GM12878 (cell line): ENCODE measurements at regions not wholly inside any gene's neighbourhood (a gene's known extent, or its start where the extent isn't known, plus 50 kb on each side); places are given as distances from the start of the nearest gene placed in this dataset.

Source experiments
- ATAC-seq: fragments of 200-7000 bp; cut with Tn5 transposase; 3 replicates; pipeline ENCODE4 v1.9.1; 2020; ENCODE audit warnings: mild to moderate bottlenecking, moderate library complexity
- BruUV-seq: library from RNA; stranded (reverse); fragments of 400-500 nt; replicated peaks from 2 replicates; lab custom pipeline; 2021; lab: Mats Ljungman, UMichigan
- CTCF ChIA-PET: fragments of 300-600 bp; sonication (Branson Sonifier 250); formaldehyde crosslinking; extraction: SDS; loops from one replicate; lab custom pipeline; 2021; ENCODE audit warnings: inconsistent platforms; lab: Yijun Ruan, JAX
- POLR2A ChIA-PET: fragments of 350-600 bp; formaldehyde crosslinking; extraction: SDS; loops from one replicate; lab custom pipeline; 2021; ENCODE audit warnings: inconsistent platforms; lab: Charles Lee
- RAD21 ChIA-PET: fragments of 300-600 bp; sonication (Branson Sonifier 250); formaldehyde crosslinking; loops from one replicate; lab custom pipeline; 2023; ENCODE audit warnings: antibody characterized with exemption; ENCODE audit not compliant: unreplicated experiment; lab: Charles Lee
- SMC1A ChIA-PET: fragments of 300-600 bp; sonication (Branson Sonifier 250); formaldehyde crosslinking; loops from one replicate; lab custom pipeline; 2023; ENCODE audit not compliant: unreplicated experiment, uncharacterized antibody; lab: Charles Lee
- DNase-seq: peaks from one replicate; pipeline ENCODE4 v3.0.0-alpha.2; 2011; ENCODE audit warnings: low read depth, low spot score
- FAIRE-seq: peaks from 3 replicates; lab custom pipeline; 2011; peaks lifted over from hg19 to GRCh38; lab: Jason Lieb, UNC
- H2AFZ ChIP-seq: 2 replicates; pipeline ENCODE4 v1.6.0; 2011; ENCODE audit warnings: low read depth, low read length, control low read depth; ENCODE audit not compliant: control insufficient read depth
- H3K27ac ChIP-seq: 2 replicates; pipeline ENCODE4 v1.5.1; 2011; ENCODE audit warnings: control low read depth; ENCODE audit not compliant: control insufficient read depth, insufficient read depth
- H3K27me3 ChIP-seq, 2 experiments: replicated peaks in 1 of 2; 2 replicates each; pipeline versions ENCODE4 v1.6.0 to v1.6.1; 2011; ENCODE audit warnings: low read length in 1 of 2; ENCODE audit not compliant: control insufficient read depth in 2 of 2, insufficient read depth in 2 of 2
- H3K36me3 ChIP-seq, 2 experiments: 2 replicates each; pipeline ENCODE4 v1.5.1; 2011; ENCODE audit warnings: low read length in 1 of 2; ENCODE audit not compliant: control insufficient read depth in 2 of 2, insufficient read depth in 2 of 2
- H3K4me1 ChIP-seq: 2 replicates; pipeline ENCODE4 v1.6.1; 2011; ENCODE audit warnings: mild to moderate bottlenecking, low read length, moderate library complexity, mixed read lengths; ENCODE audit not compliant: control insufficient read depth, insufficient read depth
- H3K4me2 ChIP-seq: 2 replicates; pipeline ENCODE4 v1.6.0; 2011; ENCODE audit warnings: control low read depth; ENCODE audit not compliant: control insufficient read depth, insufficient read depth
- H3K4me3 ChIP-seq: fragments of 200-600 bp; sonication (generic); 2 replicates; pipeline ENCODE4 v1.5.1; 2016
- H3K79me2 ChIP-seq: 2 replicates; pipeline ENCODE4 v1.6.0; 2011; ENCODE audit warnings: low read length; ENCODE audit not compliant: control insufficient read depth, insufficient read depth
- H3K9ac ChIP-seq: 2 replicates; pipeline ENCODE4 v1.8.0; 2011; ENCODE audit warnings: low read length, control low read depth, mixed read lengths; ENCODE audit not compliant: control insufficient read depth, insufficient read depth
- H3K9me3 ChIP-seq: replicated peaks from 3 replicates; pipeline ENCODE4 v1.5.1; 2011; ENCODE audit warnings: mild to moderate bottlenecking, low read length; ENCODE audit not compliant: control insufficient read depth, insufficient read depth
- H4K20me1 ChIP-seq: 2 replicates; pipeline ENCODE4 v1.6.0; 2011; ENCODE audit not compliant: control insufficient read depth, insufficient read depth
- ATF7 ChIP-seq: fragments of 450-650 bp; IDR thresholded peaks from 2 replicates; pipeline ENCODE4 v1.6.1; 2016; ENCODE audit warnings: low read depth, mild to moderate bottlenecking
- BCLAF1 ChIP-seq: fragments of 450-650 bp; IDR thresholded peaks from 2 replicates; pipeline ENCODE4 v1.6.1; 2017; ENCODE audit warnings: antibody characterized with exemption, mild to moderate bottlenecking, moderate library complexity
- BMI1 ChIP-seq: fragments of 450-650 bp; IDR thresholded peaks from 2 replicates; pipeline ENCODE4 v1.6.1; 2016; ENCODE audit warnings: mild to moderate bottlenecking, moderate library complexity, borderline replicate concordance
- CEBPB ChIP-seq, 2 experiments: fragments of 150-350 bp in 1 of 2; IDR thresholded peaks; 2 replicates each; pipeline ENCODE4 v1.6.1; 2012 to 2014; ENCODE audit warnings: low read depth in 2 of 2, low read length in 2 of 2, borderline replicate concordance in 1 of 2, inconsistent platforms in 1 of 2
- CUX1 ChIP-seq: IDR thresholded peaks from 2 replicates; pipeline ENCODE4 v1.6.1; 2012; ENCODE audit warnings: improper control_type of control experiment, low read depth, low read length; ENCODE audit not compliant: insufficient replicate concordance
- NR2C1 ChIP-seq: fragments of 450-650 bp; IDR thresholded peaks from 2 replicates; pipeline ENCODE4 v1.6.1; 2017; ENCODE audit warnings: antibody characterized with exemption, mild to moderate bottlenecking, moderate library complexity
- SREBF1 ChIP-seq: IDR thresholded peaks from 2 replicates; pipeline ENCODE4 v1.6.1; 2012; ENCODE audit warnings: mild to moderate bottlenecking, low read length
- SREBF2 ChIP-seq: IDR thresholded peaks from 2 replicates; pipeline ENCODE4 v1.6.1; 2012; ENCODE audit warnings: mild to moderate bottlenecking, low read length
- WGBS: methylation state at CpG from one replicate; pipeline ENCODE4 v1.1.6; 2016; ENCODE audit warnings: low lambda C conversion rate; ENCODE audit not compliant: insufficient replicate concordance, insufficient coverage; ENCODE audit errors: missing lambda C conversion rate; 5-methylcytosine and 5-hydroxymethylcytosine counted together
- in situ Hi-C: fragments of 300-500 bp; cut with MboI; formaldehyde crosslinking; loops from 9 replicates; pipeline ENCODE4 v1.14.3; 2018; ENCODE audit warnings: mixed read lengths
- intact Hi-C: fragments of 100-400 bp; cut with micrococcal nuclease; formaldehyde crosslinking; loops from one replicate; pipeline ENCODE4 v1.14.2; 2022; ENCODE audit not compliant: unreplicated experiment

- ChIA-PET POLR2A (interaction anchor here (0.6 to 0.7 kb wide), 2 partner anchors 171 to 959 kb away, joined by 3 to 4 read pairs; no protein-coding TSS in a partner anchor), RAD21 (interaction anchor here (0.9 to 1.3 kb wide), 2 partner anchors 11 to 135 kb away, joined by 3 read pairs; no protein-coding TSS in a partner anchor), CTCF (interaction anchor here (0.6 kb wide), 1 partner anchor 883 kb away, joined by 3 read pairs; no protein-coding TSS in a partner anchor), SMC1A (no interaction called here)
- Histone ChIP-seq H2AFZ (no peak overlapping the region), H3K36me3 (no peaks in the 10 kb centered on the region), H3K4me1 (no peaks in the 10 kb centered on the region), H4K20me1 (no peaks in the 10 kb centered on the region), H3K9ac (no peak overlapping the region), H3K9me3 (no peaks in the 10 kb centered on the region), H3K4me3 (no peak overlapping the region), H3K27me3 (0 out of 4 replicates have a peak, but pooled peaks cover 0 to 2% of the 10 kb centered on the region in 2 experiments)
- no TSS peak for BruUV-seq
- intact Hi-C loops = no loop called here
- WGBS = 30% methylated on average over 7 of the region's 7 CpGs
- ATAC-seq = no peak
- no peak for FAIRE-seq
- no peak for DNase-seq
- TF ChIP-seq SREBF1 (no peak), ATF7 (no peak), NR2C1 (no peak), BCLAF1 (no peak), CUX1 (no peak), CEBPB (IDR thresholded peaks at IDR 0.05; ENCODE audit: borderline replicate concordance in 1 of 2, low read depth in 2 of 2, low read length in 2 of 2) (no peak), BMI1 (no peak), SREBF2 (no peak)
- TF ChIP-seq, all 136 proteins: peak for 0
- in situ Hi-C loops = no loop called here
- Histone ChIP-seq H3K27ac (no peak overlapping the region), H3K79me2 (no peaks in the 10 kb centered on the region), H3K4me2 (no peak overlapping the region)
Measured at GRCh38 chr16:85285681-85286065, 173.4 kb upstream of the CIBAR2 start.
